HG03025 (cell line): ENCODE measurements at regions not wholly inside any gene's neighbourhood (a gene's known extent, or its start where the extent isn't known, plus 50 kb on each side); places are given as distances from the start of the nearest gene placed in this dataset.
"Not testable (repeated sequence)": the region's sequence is repeated elsewhere in the genome, so short reads cannot be mapped to it uniquely, and the experiment has no call there.

Experiments used
- ATAC-seq: cut with Tn5 transposase; IDR thresholded peaks from one replicate; pipeline ENCODE4 v1.9.1; 2021; ENCODE audit warnings: mild to moderate bottlenecking, moderate library complexity; ENCODE audit not compliant: unreplicated experiment, low FRiP score

- no peak for ATAC-seq
These were observed 200.3 kb downstream of the C9orf152 start for GRCh38 chr9:110007477-110008270.

DNA sequence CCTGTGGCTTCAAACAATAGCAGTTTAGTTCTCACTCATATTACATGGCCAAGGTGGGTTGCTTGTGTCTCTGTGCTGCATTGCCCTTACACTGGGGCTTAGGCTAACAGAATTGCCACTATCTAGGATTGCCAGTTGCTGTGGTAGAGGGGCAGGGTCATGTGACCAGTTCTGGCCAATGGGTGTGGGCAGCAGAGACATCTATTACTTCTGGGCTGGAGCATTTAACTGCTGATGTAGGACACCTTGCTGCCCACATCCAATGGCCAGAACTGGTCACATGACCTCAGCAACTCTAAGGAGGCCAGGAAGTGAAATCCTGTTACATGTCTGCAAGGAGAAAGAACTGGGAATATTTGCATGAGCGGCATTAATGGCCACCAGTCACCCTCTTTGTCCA lies 199.3 kb downstream of the C9orf152 start:
- no peak for ATAC-seq

- no peak for ATAC-seq
These were observed 196.2 kb downstream of the C9orf152 start for GRCh38 chr9:110011628-110012320.

DNA sequence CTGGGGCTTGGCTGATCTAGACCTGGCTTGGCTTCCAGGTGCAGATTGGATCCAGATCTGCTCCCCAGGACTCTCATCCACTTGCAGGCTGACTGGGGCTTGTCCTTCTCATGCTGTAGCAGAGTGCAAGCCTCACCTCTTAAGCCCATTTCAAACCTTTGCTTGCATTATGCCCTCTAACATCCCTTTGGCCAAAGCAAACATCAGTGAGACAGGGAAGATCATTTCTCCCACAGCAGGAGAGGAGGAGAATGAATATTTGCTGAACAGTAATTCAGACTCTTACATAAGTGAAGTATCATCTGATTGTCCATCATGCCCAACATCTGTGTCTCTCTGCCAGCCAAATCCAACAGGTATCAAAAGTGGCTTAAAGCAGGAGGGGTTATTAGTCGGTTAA lies 194.9 kb downstream of the C9orf152 start:
- no peak for ATAC-seq

GRCh38 chr9:110015759-110016158 lies 192.2 kb downstream of the C9orf152 start:
- ATAC-seq, result no peak

DNA sequence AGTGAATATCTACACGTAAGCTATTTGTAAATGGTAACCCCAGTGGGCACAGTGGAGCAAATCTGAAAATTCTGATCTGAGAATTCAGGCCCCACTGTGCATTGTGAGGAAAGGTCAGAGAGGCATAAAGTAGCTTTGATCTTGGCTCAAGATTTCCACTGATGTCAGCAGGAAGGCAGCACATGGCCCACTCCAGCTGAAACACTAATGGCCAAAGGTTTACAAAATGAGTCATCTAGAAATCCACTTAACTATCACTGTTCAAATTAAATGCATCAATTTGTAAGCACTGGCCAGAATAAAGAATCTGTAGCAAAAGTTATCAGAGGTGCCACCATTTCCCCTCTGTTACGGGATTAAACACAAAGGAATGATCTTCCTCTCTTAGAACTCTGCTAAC lies 191.6 kb downstream of the C9orf152 start:
- no peak for ATAC-seq

DNA sequence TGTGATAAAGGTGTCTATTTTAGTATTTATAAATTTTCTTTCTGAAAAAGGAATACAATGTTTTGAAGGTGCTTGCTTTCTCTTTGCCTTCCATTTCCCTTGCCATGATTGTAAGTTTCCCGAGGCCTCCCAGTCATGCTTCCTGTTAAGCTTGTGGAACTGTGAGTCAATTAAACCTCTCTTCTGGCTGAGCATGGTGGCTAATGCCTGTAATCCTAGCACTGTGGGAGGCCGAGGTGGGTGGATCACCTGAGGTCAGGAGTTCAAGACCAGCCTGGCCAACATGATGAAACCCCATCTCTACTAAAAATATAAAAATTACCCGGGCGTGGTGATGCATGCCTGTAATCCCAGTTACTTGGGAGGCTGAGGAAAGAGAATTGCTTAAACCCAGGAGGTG lies 187.7 kb downstream of the C9orf152 start:
- ATAC-seq, result not testable (repeated sequence)

DNA sequence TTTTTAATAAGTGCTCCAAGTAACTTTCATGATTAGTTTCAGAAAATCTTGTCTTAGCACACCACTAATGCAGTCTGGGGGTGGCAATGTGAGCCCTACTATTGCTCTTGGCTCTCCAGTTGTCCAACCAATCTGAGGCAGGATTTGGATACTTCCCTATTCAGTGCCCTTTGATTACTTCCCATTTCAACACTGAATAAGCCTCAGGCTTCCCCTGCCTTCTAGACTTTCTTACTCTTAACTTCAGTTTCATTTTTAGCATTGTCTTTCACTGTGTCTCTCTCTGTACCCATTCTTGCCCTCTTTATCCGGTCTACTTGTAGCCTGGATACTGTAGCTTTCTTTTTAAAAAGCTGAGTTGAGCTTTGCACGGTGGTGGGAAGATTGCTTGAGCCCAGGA lies 186.1 kb downstream of the C9orf152 start:
- peak; percentile 82 for ATAC-seq

GRCh38 chr9:110023221-110023620 lies 184.7 kb downstream of the C9orf152 start:
- not testable (repeated sequence) for ATAC-seq

GRCh38 chr9:110025551-110026170 lies 182.3 kb downstream of the C9orf152 start:
- no peak for ATAC-seq

GRCh38 chr9:110027671-110028081 lies 180.3 kb downstream of the C9orf152 start:
- ATAC-seq, result no peak

GRCh38 chr9:110028271-110028670 lies 179.7 kb downstream of the C9orf152 start:
- no peak for ATAC-seq

DNA sequence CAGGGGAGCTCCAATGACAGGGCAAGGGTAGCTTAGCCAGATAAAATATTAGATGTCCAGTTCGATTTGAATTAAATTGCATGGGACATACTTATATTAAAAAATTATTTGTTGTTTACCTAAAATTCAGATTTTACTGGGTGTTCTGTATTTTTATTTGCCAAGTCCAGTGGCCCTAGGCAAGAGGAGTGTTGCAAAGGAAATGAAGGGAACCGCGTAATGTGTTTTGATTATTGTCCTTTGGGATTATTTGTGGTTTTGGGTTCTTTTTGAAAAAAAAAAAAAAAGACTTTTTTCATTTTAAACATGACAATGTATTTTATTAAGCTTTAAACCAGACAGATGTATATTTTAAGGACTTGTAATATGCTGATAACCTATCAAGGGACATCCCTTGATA lies 179.3 kb downstream of the C9orf152 start:
- ATAC-seq, result no peak

GRCh38 chr9:110029429-110029955 lies 178.5 kb downstream of the C9orf152 start:
- no peak for ATAC-seq

GRCh38 chr9:110029956-110030480 lies 177.9 kb downstream of the C9orf152 start:
- no peak for ATAC-seq

GRCh38 chr9:110030632-110031031 lies 177.3 kb downstream of the C9orf152 start:
- ATAC-seq, result no peak

DNA sequence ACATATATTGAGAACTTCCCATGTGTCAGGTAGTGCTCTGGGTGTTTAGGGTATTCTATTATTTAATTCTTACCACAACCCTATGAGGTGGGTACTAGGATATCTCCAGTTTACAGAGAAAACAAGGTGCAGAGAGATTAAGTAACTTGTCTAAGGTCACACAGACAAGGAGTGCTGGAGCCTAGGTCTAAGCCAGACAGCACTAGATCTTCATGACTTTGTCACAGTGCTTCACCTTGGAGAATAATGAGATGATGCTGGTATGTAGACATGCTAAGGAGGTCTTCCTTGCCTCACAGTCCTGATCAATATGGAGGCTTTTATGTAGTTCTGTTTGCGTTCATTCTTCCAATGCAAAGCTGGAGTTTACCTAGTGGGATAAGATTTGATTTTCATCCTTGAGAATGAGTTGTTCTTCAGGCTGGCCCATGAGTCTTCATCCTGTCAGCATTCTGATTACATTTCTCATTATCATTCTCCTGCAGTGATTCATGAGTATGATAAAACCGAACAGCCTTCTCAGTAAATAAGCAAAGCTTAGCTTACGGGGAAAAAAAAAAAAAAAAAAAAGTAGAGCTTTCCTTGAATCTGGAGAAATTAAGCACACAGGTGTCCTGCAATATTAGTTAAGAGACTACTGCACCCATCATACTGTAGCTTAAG lies 176.3 kb downstream of the C9orf152 start:
- ATAC-seq, result no peak

DNA sequence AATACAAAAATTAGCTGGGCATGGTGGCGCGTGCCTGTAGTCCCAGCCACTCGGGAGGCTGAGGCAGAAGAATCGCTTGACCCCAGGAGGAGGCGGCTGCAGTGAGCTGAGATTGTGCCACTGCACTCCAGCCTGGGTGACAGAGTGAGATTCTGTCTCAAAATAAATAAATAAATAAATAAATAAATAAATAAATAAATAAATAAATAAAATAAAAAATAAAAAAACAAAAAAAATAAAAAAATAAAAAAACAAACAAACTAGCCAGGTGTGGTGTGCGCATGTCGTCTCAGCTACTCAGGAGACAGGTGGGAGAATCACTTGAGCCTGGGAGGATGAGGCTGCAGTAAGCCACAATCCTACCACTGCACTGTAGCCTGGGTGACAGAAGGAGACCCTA lies 175.4 kb downstream of the C9orf152 start:
- ATAC-seq, result not testable (repeated sequence)

DNA sequence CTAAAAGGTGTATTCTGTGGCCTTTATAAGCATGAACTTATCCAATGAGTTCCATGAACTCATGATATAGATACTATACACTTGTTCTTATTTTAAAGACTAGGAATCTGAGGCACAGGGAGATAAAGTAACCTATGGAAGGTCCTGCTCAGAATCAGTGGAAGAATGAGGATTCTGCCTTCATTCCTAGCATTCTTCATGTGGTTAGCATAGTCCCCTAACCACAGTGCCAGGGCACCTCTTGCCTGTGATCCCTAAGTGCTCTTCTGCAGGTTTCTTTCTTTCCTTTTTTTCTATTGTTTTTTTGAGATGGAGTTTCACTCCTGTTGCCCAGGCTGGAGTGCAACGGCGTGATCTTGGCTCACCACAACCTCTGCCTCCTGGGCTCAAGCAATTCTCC lies 174.1 kb downstream of the C9orf152 start:
- no peak for ATAC-seq

GRCh38 chr9:110036286-110036685 lies 171.7 kb downstream of the C9orf152 start:
- no peak for ATAC-seq
